Ovary (tissue), 7 donors: ENCODE measurements at regions not wholly inside any gene's neighbourhood (a gene's known extent, or its start where the extent isn't known, plus 50 kb on each side); places are given as distances from the start of the nearest gene placed in this dataset.
A peak's percentile ranks its signal among the peaks of the same experiment; 100 is the strongest.
"Not testable (repeated sequence)": the region's sequence is repeated elsewhere in the genome, so short reads cannot be mapped to it uniquely, and the experiment has no call there.

Source experiments
- DNase-seq, 5 donors: peaks; one replicate each; pipeline ENCODE4 v3.0.0-alpha.2; 2019 to 2020
- H3K27ac ChIP-seq, 2 donors: fragments of 200-600 bp; one replicate each; pipeline versions ENCODE4 v1.5.1 to v1.8.0; 2019 to 2022
- H3K27me3 ChIP-seq: fragments of 200-600 bp; one replicate; pipeline ENCODE4 v1.8.0; 2022
- H3K36me3 ChIP-seq: fragments of 200-600 bp; sonication (generic); one replicate; pipeline ENCODE4 v1.5.1; 2019
- H3K4me1 ChIP-seq: one replicate; pipeline ENCODE4 v1.8.1; 2013; ENCODE audit warnings: mild to moderate bottlenecking, moderate library complexity; ENCODE audit not compliant: insufficient read depth
- H3K4me3 ChIP-seq: fragments of 200-600 bp; sonication (generic); one replicate; pipeline ENCODE4 v1.5.1; 2017
- H3K9me3 ChIP-seq, 2 donors: fragments of 200-600 bp in 1 of 2; sonication (generic) in 1 of 2; one replicate each; pipeline versions ENCODE4 v1.5.1 to v1.8.1; 2013 to 2019; ENCODE audit warnings: mild to moderate bottlenecking in 1 of 2, moderate library complexity in 1 of 2
- EP300 ChIP-seq: sonication (generic); formaldehyde crosslinking; IDR thresholded peaks from one replicate; pipeline ENCODE4 v1.6.1; 2017; ENCODE audit warnings: antibody characterized with exemption
- POLR2A ChIP-seq: fragments of 450-650 bp; IDR thresholded peaks from one replicate; pipeline ENCODE4 v1.6.1; 2017; ENCODE audit warnings: antibody characterized with exemption, mild to moderate bottlenecking, moderate library complexity
- WGBS, 3 donors: extraction: QIAGEN DNeasy Blood & Tissue Kit in 1 of 3; methylation state at CpG; one replicate each; pipeline versions ENCODE4 v1.1.5 to v1.1.7; 2013 to 2017; 5-methylcytosine and 5-hydroxymethylcytosine counted together
- intact Hi-C, 4 donors: fragments of 100-400 bp; cut with DNase I; formaldehyde crosslinking; loops; one replicate each; pipeline versions ENCODE4 v1.11.0 to v1.15.1; 2022 to 2023
- TF ChIP-seq, protein P1 (sequence below), 3 donors: fragments of 450-650 bp in 2 of 3; fragments of 200-600 bp in 1 of 3; IDR thresholded peaks; one replicate each; pipeline versions ENCODE4 v1.5.1 to v1.8.0; 2016 to 2022; ENCODE audit warnings: antibody characterized with exemption in 3 of 3, mild to moderate bottlenecking in 1 of 3
- donor health status: DM: no; HTN: no; CAD: no; lungs with moderate emphysema.
- donor health status: DM: no; HTN: no; CAD: no.
- donor health status: Bipolar disorder and iron deficiency.
- donor health status: DM: no; HTN: no; CAD: no.
- donor health status: DM: yes; HTN: yes; CAD: no.

DNA sequence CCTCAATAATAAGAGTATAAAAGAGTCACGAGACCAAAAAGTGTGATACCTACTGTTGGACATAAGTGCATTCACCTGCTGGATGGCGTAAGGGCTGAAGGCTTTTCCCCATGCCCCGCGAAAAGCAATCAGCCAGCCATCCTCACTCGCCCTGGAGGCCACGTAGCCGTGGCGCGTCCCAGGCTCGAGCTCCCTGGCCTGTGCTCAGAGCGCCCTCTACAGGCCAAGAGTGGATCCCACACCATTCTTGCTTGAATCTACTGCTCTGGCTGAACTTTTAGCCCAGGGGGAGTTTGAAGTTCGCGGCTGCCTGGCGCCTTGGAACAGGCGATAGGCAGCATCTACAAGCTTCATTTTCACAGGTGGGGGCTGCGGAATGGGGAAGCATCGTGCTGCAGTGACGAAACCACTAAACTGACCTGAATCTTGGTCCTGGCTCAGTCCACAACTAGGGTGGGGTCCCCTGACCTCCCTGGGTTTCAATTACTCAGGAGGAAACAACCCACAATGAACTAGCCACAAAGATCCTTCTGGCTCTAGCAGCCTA lies 70.3 kb upstream of the SERBP1 start:
- H3K36me3 ChIP-seq: no peaks in the 10 kb centered on the region
- no peaks in the 10 kb centered on the region for H3K27me3 ChIP-seq
- no peak overlapping the region for H3K4me3 ChIP-seq
- H3K27ac ChIP-seq: no peak overlapping the region
- no peaks in the 10 kb centered on the region for H3K9me3 ChIP-seq
- TF ChIP-seq POLR2A: no peak
- TF ChIP-seq, protein P1, sequence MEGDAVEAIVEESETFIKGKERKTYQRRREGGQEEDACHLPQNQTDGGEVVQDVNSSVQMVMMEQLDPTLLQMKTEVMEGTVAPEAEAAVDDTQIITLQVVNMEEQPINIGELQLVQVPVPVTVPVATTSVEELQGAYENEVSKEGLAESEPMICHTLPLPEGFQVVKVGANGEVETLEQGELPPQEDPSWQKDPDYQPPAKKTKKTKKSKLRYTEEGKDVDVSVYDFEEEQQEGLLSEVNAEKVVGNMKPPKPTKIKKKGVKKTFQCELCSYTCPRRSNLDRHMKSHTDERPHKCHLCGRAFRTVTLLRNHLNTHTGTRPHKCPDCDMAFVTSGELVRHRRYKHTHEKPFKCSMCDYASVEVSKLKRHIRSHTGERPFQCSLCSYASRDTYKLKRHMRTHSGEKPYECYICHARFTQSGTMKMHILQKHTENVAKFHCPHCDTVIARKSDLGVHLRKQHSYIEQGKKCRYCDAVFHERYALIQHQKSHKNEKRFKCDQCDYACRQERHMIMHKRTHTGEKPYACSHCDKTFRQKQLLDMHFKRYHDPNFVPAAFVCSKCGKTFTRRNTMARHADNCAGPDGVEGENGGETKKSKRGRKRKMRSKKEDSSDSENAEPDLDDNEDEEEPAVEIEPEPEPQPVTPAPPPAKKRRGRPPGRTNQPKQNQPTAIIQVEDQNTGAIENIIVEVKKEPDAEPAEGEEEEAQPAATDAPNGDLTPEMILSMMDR (IDR thresholded peaks at IDR 0.05): peak; percentile 84 to 98 (median 93)
- TF ChIP-seq EP300: no peak
- no peaks in the 10 kb centered on the region for H3K4me1 ChIP-seq
- DNase-seq: peak; percentile 76 to 89 (median 85)
- intact Hi-C loops: loop anchor here in 2 of 4 donors (5.0 to 10.0 kb wide), 2 partner anchors 153 to 266 kb away; no protein-coding TSS in a partner anchor
- 2% methylated on average over 18 of the region's 18 CpGs for WGBS, 3 donors

DNA sequence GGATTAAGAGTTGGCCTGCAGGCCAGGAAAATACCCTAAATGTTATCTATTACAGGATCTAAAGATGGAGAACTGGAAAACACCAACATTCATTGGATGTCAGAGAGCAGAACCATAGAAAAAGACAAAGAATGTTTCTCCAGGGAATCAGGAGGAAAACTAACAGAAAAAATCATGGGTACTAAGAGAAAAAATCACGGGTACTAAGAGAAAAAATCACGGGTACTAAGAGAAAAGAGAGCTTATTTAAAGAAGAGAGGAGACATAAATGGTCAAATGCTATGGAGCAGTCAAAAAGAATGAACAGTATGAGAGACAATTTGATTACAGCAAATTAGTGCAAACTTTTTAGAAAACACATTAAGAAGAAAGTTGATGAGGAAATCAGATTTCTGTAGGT lies 73.8 kb upstream of the SERBP1 start:
- H3K27me3 ChIP-seq: no peaks in the 10 kb centered on the region
- H3K36me3 ChIP-seq: no peaks in the 10 kb centered on the region
- WGBS, 3 donors: 72 to 87% (median 76%) methylated on average over 2 of the region's 2 CpGs
- TF ChIP-seq, protein P1 (IDR thresholded peaks at IDR 0.05): no peak
- no peak for TF ChIP-seq EP300
- no peak for TF ChIP-seq POLR2A
- no peaks in the 10 kb centered on the region for H3K9me3 ChIP-seq
- H3K4me3 ChIP-seq: no peak overlapping the region
- no peak for DNase-seq
- intact Hi-C loops: loop anchor here in 2 of 4 donors (2.0 to 10.0 kb wide), 3 partner anchors 155 to 269 kb away; no protein-coding TSS in a partner anchor
- no peaks in the 10 kb centered on the region for H3K4me1 ChIP-seq
- H3K27ac ChIP-seq: no peak overlapping the region

DNA sequence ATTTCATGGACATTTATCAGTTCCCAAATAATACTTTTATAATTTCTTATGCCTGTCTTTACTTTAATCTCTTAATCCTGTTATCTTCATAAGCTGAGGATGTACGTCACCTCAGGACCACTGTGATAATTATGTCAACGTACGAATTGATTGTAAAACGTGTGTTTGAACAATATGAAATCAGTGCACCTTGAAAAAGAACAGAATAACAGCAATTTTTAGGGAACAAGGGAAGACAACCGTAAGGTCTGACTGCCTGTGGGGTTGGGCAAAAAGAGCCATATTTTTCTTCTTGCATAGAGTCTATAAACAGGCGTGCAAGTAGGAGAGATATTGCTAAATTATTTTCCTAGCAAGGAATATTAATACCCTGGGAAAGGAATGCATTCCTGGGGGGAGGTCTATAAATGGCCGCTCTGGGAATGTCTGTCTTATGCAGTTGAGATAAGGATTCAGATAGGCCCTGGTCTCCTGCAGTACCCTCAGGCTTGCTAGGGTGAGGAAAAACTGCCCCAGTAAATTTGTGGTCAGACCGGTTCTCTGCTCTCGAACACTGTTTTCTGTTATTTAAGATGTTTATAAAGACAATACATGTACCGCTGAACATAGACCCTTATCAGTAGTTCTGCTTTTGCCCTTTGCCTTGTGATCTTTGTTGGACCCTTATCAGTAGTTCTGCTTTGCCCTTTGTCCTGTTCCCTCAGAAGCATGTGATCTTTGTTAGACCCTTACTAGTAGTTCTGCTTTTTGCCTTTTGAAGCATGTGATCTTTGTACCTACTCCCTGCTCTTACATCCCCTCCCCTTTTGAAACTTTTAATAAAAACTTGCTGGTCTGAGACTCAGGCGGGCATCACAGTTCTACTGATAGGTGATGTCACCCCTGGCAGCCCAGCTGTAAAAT lies 83.4 kb upstream of the SERBP1 start:
- WGBS, 3 donors: 81 to 88% (median 83%) methylated on average over 11 of the region's 11 CpGs
- H3K4me1 ChIP-seq, H3K36me3 ChIP-seq, DNase-seq, intact Hi-C loops, H3K27me3 ChIP-seq, H3K4me3 ChIP-seq, H3K27ac ChIP-seq, H3K9me3 ChIP-seq: not testable (repeated sequence)

DNA sequence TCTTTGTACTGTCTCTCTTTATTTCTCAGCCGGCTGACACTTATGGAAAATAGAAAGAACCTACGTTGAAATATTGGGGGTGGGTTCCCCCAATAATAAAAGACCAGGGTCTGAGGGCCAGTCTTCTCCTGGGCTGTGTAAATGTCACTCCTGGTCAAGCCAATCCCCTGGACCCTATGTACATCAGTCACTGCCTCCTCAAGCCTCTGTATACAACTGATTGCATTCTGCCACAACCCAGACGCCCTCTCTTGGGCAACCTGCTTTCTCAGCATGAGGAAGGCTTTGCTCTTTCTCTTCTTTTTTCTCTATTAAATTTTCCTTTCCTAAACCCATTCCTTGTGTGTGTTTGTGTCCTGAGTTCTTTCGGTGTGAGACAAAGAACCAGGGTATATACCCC lies 84.1 kb upstream of the SERBP1 start:
- H3K27ac ChIP-seq: no peak overlapping the region
- H3K9me3 ChIP-seq: no peaks in the 10 kb centered on the region
- no peak for DNase-seq
- TF ChIP-seq EP300: no peak
- TF ChIP-seq, protein P1 (IDR thresholded peaks at IDR 0.05): no peak
- TF ChIP-seq POLR2A: no peak
- H3K4me3 ChIP-seq: no peak overlapping the region
- no peaks in the 10 kb centered on the region for H3K27me3 ChIP-seq
- no peaks in the 10 kb centered on the region for H3K36me3 ChIP-seq
- WGBS, 3 donors: 78 to 88% (median 80%) methylated on average over 4 of the region's 4 CpGs
- no peaks in the 10 kb centered on the region for H3K4me1 ChIP-seq
- intact Hi-C loops: no loop called here

DNA sequence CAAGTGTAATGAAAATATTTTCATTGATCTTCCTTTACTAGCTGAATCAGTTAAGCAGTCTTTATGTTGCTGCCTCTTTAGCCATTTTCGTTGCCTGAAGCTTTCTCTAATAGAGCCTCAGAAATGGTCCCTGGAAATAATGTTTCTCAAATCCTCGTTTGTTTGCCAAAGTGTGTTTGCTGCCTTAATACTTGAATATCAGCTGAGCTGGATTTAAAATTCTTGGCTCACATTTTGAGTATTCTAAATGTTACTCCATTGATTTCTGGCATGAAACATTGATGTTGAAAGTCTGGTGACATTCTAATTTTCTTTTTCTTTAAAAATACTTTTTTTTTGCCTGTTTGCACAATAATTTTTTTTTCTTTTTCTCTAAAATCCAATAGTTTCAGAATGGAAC lies 84.6 kb upstream of the SERBP1 start:
- intact Hi-C loops: no loop called here
- Histone ChIP-seq H3K27me3 (no peaks in the 10 kb centered on the region), H3K4me3 (no peak overlapping the region), H3K27ac (no peak overlapping the region), H3K9me3 (no peaks in the 10 kb centered on the region), H3K4me1 (no peaks in the 10 kb centered on the region), H3K36me3 (no peaks in the 10 kb centered on the region)
- 34 to 44% (median 39%) methylated on average over 2 of the region's 2 CpGs for WGBS, 3 donors
- DNase-seq: no peak
- TF ChIP-seq, protein P1 (IDR thresholded peaks at IDR 0.05): no peak
- no peak for TF ChIP-seq POLR2A
- no peak for TF ChIP-seq EP300
